ENCODE measurements at regions not wholly inside any gene's neighbourhood (a gene's known extent, or its start where the extent isn't known, plus 50 kb on each side); places are given as distances from the start of the nearest gene placed in this dataset.

DNA sequence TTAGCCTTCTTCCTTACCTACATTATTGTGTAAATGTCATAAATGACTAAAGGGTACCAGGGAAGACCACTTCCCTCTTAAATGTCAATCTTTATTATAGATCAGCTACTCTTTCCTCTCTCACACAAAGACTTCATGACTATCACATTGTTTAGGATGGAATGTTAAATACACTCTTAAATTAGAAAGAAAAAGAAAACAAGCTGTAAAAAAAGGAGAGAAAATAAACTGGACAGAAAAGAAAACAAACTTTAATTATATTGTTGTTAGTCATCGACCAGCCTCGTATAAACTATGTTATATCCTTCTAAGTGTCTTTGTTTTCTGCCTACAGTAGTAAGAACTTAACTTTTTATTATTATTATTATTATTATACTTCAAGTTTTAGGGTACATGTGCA lies 666.4 kb upstream of the NR3C2 start:
- no TSS peak for BruUV-seq (replicated peaks)
- Mint-ChIP-seq H3K9me3 (ENCODE audit: unreplicated experiment) (no peaks in the 10 kb centered on the region), H3K27me3 (ENCODE audit: insufficient read depth, unreplicated experiment) (peaks cover under 1% of the 10 kb centered on the region), H3K27ac (ENCODE audit: unreplicated experiment) (no peak overlapping the region), H3K4me3 (ENCODE audit: unreplicated experiment) (no peak overlapping the region), H3K36me3 (ENCODE audit: insufficient read depth, unreplicated experiment) (no peaks in the 10 kb centered on the region), H3K4me1 (ENCODE audit: low read depth, unreplicated experiment) (no peaks in the 10 kb centered on the region)
- ChIA-PET CTCF (no interaction called here), POLR2A (no interaction called here)
- no peak overlapping the region for H3K4me3 ChIP-seq (ENCODE audit: low read depth, low read length)
- no peak for DNase-seq
- H3K36me3 ChIP-seq (ENCODE audit: control insufficient read depth, insufficient read depth, low read length): no peaks in the 10 kb centered on the region
- no peaks in the 10 kb centered on the region for H3K9me3 ChIP-seq
- no peaks in the 10 kb centered on the region for H3K27me3 ChIP-seq (replicated peaks; ENCODE audit: control insufficient read depth, insufficient read depth, low read length)
- H3K4me1 ChIP-seq: no peaks in the 10 kb centered on the region
- no peak for TF ChIP-seq CTCF (IDR thresholded peaks at IDR 0.05; ENCODE audit: insufficient read depth in 1 of 2, low read depth in 1 of 2, low read length in 1 of 2, severe bottlenecking in 1 of 2, unreplicated experiment in 1 of 2)
- intact Hi-C loops (cut with micrococcal nuclease; ENCODE audit: unreplicated experiment): no loop called here

- no peaks in the 10 kb centered on the region for H3K36me3 Mint-ChIP-seq (ENCODE audit: insufficient read depth, unreplicated experiment)
- H3K9me3 Mint-ChIP-seq (ENCODE audit: unreplicated experiment): peaks cover 15% of the 10 kb centered on the region
- no peak overlapping the region for H3K4me3 Mint-ChIP-seq (ENCODE audit: unreplicated experiment)
- no peaks in the 10 kb centered on the region for H3K9me3 ChIP-seq
- no peak overlapping the region for H3K4me3 ChIP-seq (ENCODE audit: low read depth, low read length)
- no peak overlapping the region for H3K27ac Mint-ChIP-seq (ENCODE audit: unreplicated experiment)
- no peak for TF ChIP-seq CTCF (IDR thresholded peaks at IDR 0.05; ENCODE audit: insufficient read depth in 1 of 2, low read depth in 1 of 2, low read length in 1 of 2, severe bottlenecking in 1 of 2, unreplicated experiment in 1 of 2)
- ChIA-PET POLR2A (no interaction called here), CTCF (no interaction called here)
- no peaks in the 10 kb centered on the region for H3K4me1 ChIP-seq
- H3K27me3 ChIP-seq (replicated peaks; ENCODE audit: control insufficient read depth, insufficient read depth, low read length): no peaks in the 10 kb centered on the region
- intact Hi-C loops (cut with micrococcal nuclease; ENCODE audit: unreplicated experiment): no loop called here
- no peaks in the 10 kb centered on the region for H3K27me3 Mint-ChIP-seq (ENCODE audit: insufficient read depth, unreplicated experiment)
- H3K4me1 Mint-ChIP-seq (ENCODE audit: low read depth, unreplicated experiment): no peaks in the 10 kb centered on the region
- no TSS peak for BruUV-seq (replicated peaks)
- no peaks in the 10 kb centered on the region for H3K36me3 ChIP-seq (ENCODE audit: control insufficient read depth, insufficient read depth, low read length)
- DNase-seq: no peak
Measured at GRCh38 chr4:149102765-149103164, 660.6 kb upstream of the NR3C2 start.

- ChIA-PET CTCF (no interaction called here), POLR2A (no interaction called here)
- H3K4me3 Mint-ChIP-seq (ENCODE audit: unreplicated experiment): no peak overlapping the region
- no peaks in the 10 kb centered on the region for H3K36me3 ChIP-seq (ENCODE audit: control insufficient read depth, insufficient read depth, low read length)
- TF ChIP-seq CTCF (IDR thresholded peaks at IDR 0.05; ENCODE audit: insufficient read depth in 1 of 2, low read depth in 1 of 2, low read length in 1 of 2, severe bottlenecking in 1 of 2, unreplicated experiment in 1 of 2): no peak
- no peaks in the 10 kb centered on the region for H3K9me3 ChIP-seq
- H3K27me3 Mint-ChIP-seq (ENCODE audit: insufficient read depth, unreplicated experiment): no peaks in the 10 kb centered on the region
- H3K36me3 Mint-ChIP-seq (ENCODE audit: insufficient read depth, unreplicated experiment): no peaks in the 10 kb centered on the region
- peaks cover 15% of the 10 kb centered on the region for H3K9me3 Mint-ChIP-seq (ENCODE audit: unreplicated experiment)
- no peak overlapping the region for H3K4me3 ChIP-seq (ENCODE audit: low read depth, low read length)
- H3K27me3 ChIP-seq (replicated peaks; ENCODE audit: control insufficient read depth, insufficient read depth, low read length): no peaks in the 10 kb centered on the region
- H3K4me1 Mint-ChIP-seq (ENCODE audit: low read depth, unreplicated experiment): no peaks in the 10 kb centered on the region
- BruUV-seq (replicated peaks): no TSS peak
- H3K4me1 ChIP-seq: no peaks in the 10 kb centered on the region
- no peak for DNase-seq
- intact Hi-C loops (cut with micrococcal nuclease; ENCODE audit: unreplicated experiment): no loop called here
- H3K27ac Mint-ChIP-seq (ENCODE audit: unreplicated experiment): no peak overlapping the region
Measured at GRCh38 chr4:149101649-149102048, 659.4 kb upstream of the NR3C2 start.
